SK-MEL-5 (cell line): ENCODE measurements at regions not wholly inside any gene's neighbourhood (a gene's known extent, or its start where the extent isn't known, plus 50 kb on each side); places are given as distances from the start of the nearest gene placed in this dataset.

Experiments used
- DNase-seq: peaks from one replicate; pipeline ENCODE4 v3.0.0-alpha.2; 2016; ENCODE audit warnings: low read depth, low spot score
- in situ Hi-C: cut with HindIII; loops from 2 replicates; pipeline ENCODE4 v1.10.0; 2016; ENCODE audit warnings: low sequenced_read_pairs, high pct_unique_total_duplicates, low pct_unique_long_range_greater_than_20kb

GRCh38 chr12:78760906-78761305, 103.7 kb upstream of the SYT1 start:
- in situ Hi-C loops = no loop called here
- no peak for DNase-seq

GRCh38 chr12:78764913-78765312, 99.7 kb upstream of the SYT1 start:
- DNase-seq = no peak
- in situ Hi-C loops = no loop called here

GRCh38 chr12:78767264-78767981, 97.2 kb upstream of the SYT1 start:
- no peak for DNase-seq
- in situ Hi-C loops = no loop called here

- no peak for DNase-seq
- in situ Hi-C loops = no loop called here
These were observed 86.2 kb upstream of the SYT1 start for GRCh38 chr12:78778339-78778738.

GRCh38 chr12:78787576-78787975, 77.0 kb upstream of the SYT1 start:
- no peak for DNase-seq
- in situ Hi-C loops = no loop called here

GRCh38 chr12:78790148-78790547, 74.4 kb upstream of the SYT1 start:
- no peak for DNase-seq
- in situ Hi-C loops = no loop called here

GRCh38 chr12:78792052-78792698, 72.4 kb upstream of the SYT1 start:
- in situ Hi-C loops = no loop called here

GRCh38 chr12:78793491-78793890, 71.1 kb upstream of the SYT1 start:
- no peak for DNase-seq

More at GRCh38 chr12:78792052-78792698, 72.4 kb upstream of the SYT1 start:
- no peak for DNase-seq

GRCh38 chr12:78793982-78794381, 70.6 kb upstream of the SYT1 start:
- DNase-seq = no peak
- in situ Hi-C loops = no loop called here

More at GRCh38 chr12:78793491-78793890, 71.1 kb upstream of the SYT1 start:
- in situ Hi-C loops = no loop called here

GRCh38 chr12:78795934-78796445, 68.6 kb upstream of the SYT1 start:
- DNase-seq = no peak
- in situ Hi-C loops = no loop called here

- DNase-seq = no peak
These were observed 67.2 kb upstream of the SYT1 start for GRCh38 chr12:78797196-78797931.

GRCh38 chr12:78799649-78800048, 64.9 kb upstream of the SYT1 start:
- no peak for DNase-seq
- in situ Hi-C loops = no loop called here

More at GRCh38 chr12:78797196-78797931, 67.2 kb upstream of the SYT1 start:
- in situ Hi-C loops = no loop called here

- in situ Hi-C loops = no loop called here
- DNase-seq = peak; percentile 35
These were observed 62.0 kb upstream of the SYT1 start for GRCh38 chr12:78802593-78802992.

GRCh38 chr12:78804262-78804661, 60.3 kb upstream of the SYT1 start:
- no peak for DNase-seq
- in situ Hi-C loops = no loop called here
